HepG2 (cell line): ENCODE measurements at regions not wholly inside any gene's neighbourhood (a gene's known extent, or its start where the extent isn't known, plus 50 kb on each side); places are given as distances from the start of the nearest gene placed in this dataset.

Experiments used
- ATAC-seq: fragments of 200-7000 bp; cut with Tn5 transposase; 3 replicates; pipeline ENCODE4 v1.9.1; 2020; ENCODE audit warnings: mild to moderate bottlenecking, moderate library complexity
- BruUV-seq: library from RNA; stranded (reverse); fragments of 400-500 nt; replicated peaks from 2 replicates; lab custom pipeline; 2021; lab: Mats Ljungman, UMichigan
- CTCF ChIA-PET: fragments of 300-600 bp; formaldehyde crosslinking; extraction: SDS; loops from one replicate; lab custom pipeline; 2021; ENCODE audit warnings: low total read pairs, inconsistent platforms, low intra/inter-chr PET ratio; lab: Yijun Ruan, JAX
- POLR2A ChIA-PET: fragments of 350-600 bp; sonication (Branson Sonifier 250); formaldehyde crosslinking; loops from one replicate; lab custom pipeline; 2020; ENCODE audit warnings: antibody characterized with exemption, inconsistent platforms; lab: Yijun Ruan, JAX
- DNase-seq: peaks from one replicate; pipeline ENCODE4 v3.0.0-alpha.2; 2015; ENCODE audit warnings: low spot score
- FAIRE-seq: peaks from 3 replicates; lab custom pipeline; 2011; peaks lifted over from hg19 to GRCh38; lab: Jason Lieb, UNC
- H2AFZ ChIP-seq: one replicate; pipeline ENCODE4 v1.6.1; 2011; ENCODE audit warnings: low read length, inconsistent platforms
- H3K27ac ChIP-seq: fragments of 300-600 bp; 3 replicates; pipeline ENCODE4 v1.8.0; 2011; ENCODE audit warnings: mixed run types, mild to moderate bottlenecking, mixed read lengths, low read length, inconsistent platforms; ENCODE audit not compliant: insufficient read depth; ENCODE audit errors: extremely low read length
- H3K27me3 ChIP-seq, 2 experiments: fragments of 200-600 bp in 1 of 2; 2 replicates in 1 of 2; 3 replicates in 1 of 2; pipeline versions ENCODE4 v1.6.0 to v1.8.0; 2011; ENCODE audit warnings: low read length in 2 of 2, mild to moderate bottlenecking in 2 of 2, moderate library complexity in 2 of 2, inconsistent platforms in 1 of 2; ENCODE audit not compliant: insufficient read depth in 2 of 2, control insufficient read depth in 1 of 2
- H3K36me3 ChIP-seq, 2 experiments: fragments of 200-600 bp in 1 of 2; replicated peaks in 1 of 2; 2 replicates in 1 of 2; 3 replicates in 1 of 2; pipeline versions ENCODE4 v1.5.1 to v1.8.0; 2011; ENCODE audit warnings: low read length in 2 of 2, inconsistent platforms in 1 of 2; ENCODE audit not compliant: insufficient read depth in 2 of 2, control insufficient read depth in 1 of 2
- H3K4me1 ChIP-seq: 2 replicates; pipeline ENCODE4 v1.5.1; 2012; ENCODE audit warnings: low read length, inconsistent platforms; ENCODE audit not compliant: insufficient read depth
- H3K4me2 ChIP-seq: 2 replicates; pipeline ENCODE4 v1.6.0; 2011; ENCODE audit warnings: low read depth, low read length, inconsistent platforms
- H3K4me3 ChIP-seq, 3 experiments: fragments of 200-600 bp in 1 of 3; sonication (generic), shearing (Covaris generic) in 1 of 3; replicated peaks in 1 of 3; 2 replicates each; pipeline ENCODE4 v1.5.1; 2011 to 2016; ENCODE audit warnings: low read length in 3 of 3, inconsistent platforms in 2 of 3, low read depth in 2 of 3, mild to moderate bottlenecking in 2 of 3, control low read depth in 1 of 3, mixed read lengths in 1 of 3; ENCODE audit not compliant: insufficient read depth in 1 of 3
- H3K79me2 ChIP-seq: one replicate; pipeline ENCODE4 v1.6.1; 2011; ENCODE audit warnings: low read length, inconsistent platforms; ENCODE audit not compliant: insufficient read depth
- H3K9ac ChIP-seq: 2 replicates; pipeline ENCODE4 v1.6.0; 2011; ENCODE audit warnings: mild to moderate bottlenecking, low read depth, low read length, inconsistent platforms; ENCODE audit not compliant: insufficient read depth
- H3K9me3 ChIP-seq: 2 replicates; pipeline ENCODE4 v1.5.1; 2012; ENCODE audit warnings: mild to moderate bottlenecking, low read length
- H4K20me1 ChIP-seq: 2 replicates; pipeline ENCODE4 v1.6.0; 2011; ENCODE audit warnings: inconsistent platforms, mild to moderate bottlenecking, low read length, moderate library complexity; ENCODE audit not compliant: insufficient read depth
- ATF1 ChIP-seq: IDR thresholded peaks from 2 replicates; pipeline ENCODE4 v1.6.1; 2016; ENCODE audit warnings: mild to moderate bottlenecking, control low read depth
- BRCA1 ChIP-seq: sonication (generic); formaldehyde crosslinking; IDR thresholded peaks from 2 replicates; pipeline ENCODE4 v1.4.0; 2020; ENCODE audit warnings: missing genetic modification reagents
- CBFB ChIP-seq: sonication (generic); formaldehyde crosslinking; IDR thresholded peaks from 2 replicates; pipeline ENCODE4 v1.4.0; 2020; ENCODE audit warnings: missing genetic modification reagents
- GATAD1 ChIP-seq: IDR thresholded peaks from 2 replicates; pipeline ENCODE4 v1.6.1; 2016; ENCODE audit warnings: missing genetic modification reagents, missing compliant biosample characterization
- RCOR2 ChIP-seq: IDR thresholded peaks from 2 replicates; pipeline ENCODE4 v1.6.1; 2016; ENCODE audit warnings: missing biosample characterization, missing genetic modification reagents
- RXRA ChIP-seq: sonication (generic); formaldehyde crosslinking; IDR thresholded peaks from 2 replicates; pipeline ENCODE4 v1.5.1; 2020; ENCODE audit warnings: missing genetic modification reagents
- ZNF160 ChIP-seq: sonication (generic); formaldehyde crosslinking; IDR thresholded peaks from 2 replicates; pipeline ENCODE4 v1.8.0; 2022; ENCODE audit warnings: mild to moderate bottlenecking, inconsistent platforms, missing genetic modification reagents
- ZNF230 ChIP-seq: sonication (generic); formaldehyde crosslinking; IDR thresholded peaks from 2 replicates; pipeline ENCODE4 v1.4.0; 2020; ENCODE audit warnings: mild to moderate bottlenecking, missing genetic modification reagents
- ZNF431 ChIP-seq: sonication (generic); formaldehyde crosslinking; IDR thresholded peaks from 2 replicates; pipeline ENCODE4 v1.9.0; 2022; ENCODE audit warnings: missing genetic modification reagents, low read depth, mild to moderate bottlenecking, borderline replicate concordance
- ZNF615 ChIP-seq: sonication (generic); formaldehyde crosslinking; IDR thresholded peaks from 2 replicates; pipeline ENCODE4 v1.5.0; 2020; ENCODE audit warnings: mild to moderate bottlenecking, missing genetic modification reagents, borderline replicate concordance
- ZNF747 ChIP-seq: sonication (generic); formaldehyde crosslinking; IDR thresholded peaks from 2 replicates; pipeline ENCODE4 v1.8.1; 2023; ENCODE audit warnings: missing genetic modification reagents, mild to moderate bottlenecking, borderline replicate concordance
- WGBS: methylation state at CpG from one replicate; pipeline ENCODE4 v1.1.6; 2017; ENCODE audit warnings: low lambda C conversion rate; 5-methylcytosine and 5-hydroxymethylcytosine counted together
- in situ Hi-C: cut with HindIII; loops from 2 replicates; pipeline ENCODE4 v1.10.0; 2017; ENCODE audit warnings: low pct_unique_long_range_greater_than_20kb; ENCODE audit not compliant: extremely low pct_ligation_motif_present
- intact Hi-C: fragments of 100-400 bp; cut with micrococcal nuclease; formaldehyde crosslinking; loops from one replicate; pipeline ENCODE4 v1.10.0; 2022; ENCODE audit not compliant: unreplicated experiment
- TF ChIP-seq, protein P1 (sequence below): fragments of 450-650 bp; IDR thresholded peaks from 2 replicates; pipeline ENCODE4 v1.6.1; 2016
- TF ChIP-seq, protein P2 (sequence below): sonication (generic); formaldehyde crosslinking; IDR thresholded peaks from 2 replicates; pipeline ENCODE4 v1.8.1; 2022; ENCODE audit warnings: mild to moderate bottlenecking, missing genetic modification reagents
- TF ChIP-seq, protein P3 (sequence below), 2 experiments: sonication (generic) in 1 of 2; formaldehyde crosslinking in 1 of 2; IDR thresholded peaks; 2 replicates each; pipeline versions ENCODE4 v1.4.0 to v1.6.1; 2016 to 2020; ENCODE audit warnings: borderline replicate concordance in 1 of 2, low read depth in 1 of 2, mild to moderate bottlenecking in 1 of 2, missing genetic modification reagents in 1 of 2
- TF ChIP-seq, protein P4 (sequence below): fragments of 450-650 bp; IDR thresholded peaks from 2 replicates; pipeline ENCODE4 v1.6.1; 2017

DNA sequence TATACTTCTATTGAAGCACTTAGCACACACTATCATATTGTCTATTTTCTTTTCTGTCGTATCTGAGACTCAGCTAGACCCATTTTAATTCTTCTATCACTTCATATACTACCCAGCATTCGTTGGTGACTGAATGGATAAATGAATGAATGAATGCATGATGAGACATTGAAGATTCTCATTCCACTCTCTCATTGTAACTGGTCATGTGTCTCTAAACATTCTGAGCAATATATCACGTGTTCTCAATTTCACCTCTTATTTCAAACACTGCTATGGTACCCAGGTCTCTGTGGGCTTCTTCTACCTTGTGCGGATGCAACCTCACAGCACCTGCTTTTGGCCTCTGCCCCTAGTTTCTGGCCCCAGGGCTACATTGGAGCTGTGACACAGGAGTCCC lies 65.2 kb upstream of the USPL1 start (continued):
- TF ChIP-seq, protein P1, sequence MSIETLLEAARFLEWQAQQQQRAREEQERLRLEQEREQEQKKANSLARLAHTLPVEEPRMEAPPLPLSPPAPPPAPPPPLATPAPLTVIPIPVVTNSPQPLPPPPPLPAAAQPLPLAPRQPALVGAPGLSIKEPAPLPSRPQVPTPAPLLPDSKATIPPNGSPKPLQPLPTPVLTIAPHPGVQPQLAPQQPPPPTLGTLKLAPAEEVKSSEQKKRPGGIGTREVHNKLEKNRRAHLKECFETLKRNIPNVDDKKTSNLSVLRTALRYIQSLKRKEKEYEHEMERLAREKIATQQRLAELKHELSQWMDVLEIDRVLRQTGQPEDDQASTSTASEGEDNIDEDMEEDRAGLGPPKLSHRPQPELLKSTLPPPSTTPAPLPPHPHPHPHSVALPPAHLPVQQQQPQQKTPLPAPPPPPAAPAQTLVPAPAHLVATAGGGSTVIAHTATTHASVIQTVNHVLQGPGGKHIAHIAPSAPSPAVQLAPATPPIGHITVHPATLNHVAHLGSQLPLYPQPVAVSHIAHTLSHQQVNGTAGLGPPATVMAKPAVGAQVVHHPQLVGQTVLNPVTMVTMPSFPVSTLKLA, result peak; percentile 94

DNA sequence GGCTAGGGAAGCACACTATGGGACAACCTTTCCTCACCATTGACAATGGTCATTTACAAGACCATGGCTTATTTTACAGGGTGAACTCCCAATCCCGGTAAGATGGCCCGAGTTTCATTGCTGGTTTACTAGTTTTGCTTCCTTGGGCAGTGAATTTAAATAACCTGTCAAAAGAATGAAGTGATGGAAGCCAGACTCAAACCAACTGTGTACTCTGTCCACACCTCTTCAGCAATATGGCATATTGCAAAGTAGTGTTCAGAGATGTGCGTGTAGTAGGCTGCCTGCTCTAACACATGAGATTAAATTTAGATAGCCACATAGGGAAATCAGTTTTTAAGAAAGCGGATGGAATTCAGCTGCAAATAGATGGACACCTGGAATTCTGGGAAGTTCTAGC lies 58.4 kb upstream of the USPL1 start:
- DNase-seq (no peak), FAIRE-seq (no peak), ATAC-seq (no peak)
- ChIA-PET POLR2A (no interaction called here), CTCF (no interaction called here)
- Histone ChIP-seq H3K4me3 (no peak overlapping the region), H3K27me3 (no peaks in the 10 kb centered on the region; a peak in 1 of 5 replicates), H3K27ac (no peak overlapping the region), H2AFZ (no peak overlapping the region), H3K4me1 (no peaks in the 10 kb centered on the region), H3K9me3 (no peaks in the 10 kb centered on the region), H4K20me1 (no peaks in the 10 kb centered on the region), H3K36me3 (no peaks in the 10 kb centered on the region), H3K9ac (no peak overlapping the region), H3K4me2 (no peak overlapping the region), H3K79me2 (no peaks in the 10 kb centered on the region)
- intact Hi-C loops, result no loop called here
- in situ Hi-C loops, result no loop called here
- no TSS peak for BruUV-seq
- WGBS, result 44% methylated on average over 4 of the region's 4 CpGs
- TF ChIP-seq ZNF431 (CRISPR knock-in tag) (no peak), ZNF230 (CRISPR knock-in tag) (no peak), GATAD1 (CRISPR knock-in tag) (no peak), ATF1 (CRISPR knock-in tag) (no peak), CBFB (no peak), ZNF160 (CRISPR knock-in tag) (no peak), ZNF747 (CRISPR knock-in tag) (no peak), RCOR2 (CRISPR knock-in tag) (no peak), ZNF615 (no peak), RXRA (CRISPR knock-in tag) (no peak), BRCA1 (CRISPR knock-in tag) (no peak)
- TF ChIP-seq, protein P2, sequence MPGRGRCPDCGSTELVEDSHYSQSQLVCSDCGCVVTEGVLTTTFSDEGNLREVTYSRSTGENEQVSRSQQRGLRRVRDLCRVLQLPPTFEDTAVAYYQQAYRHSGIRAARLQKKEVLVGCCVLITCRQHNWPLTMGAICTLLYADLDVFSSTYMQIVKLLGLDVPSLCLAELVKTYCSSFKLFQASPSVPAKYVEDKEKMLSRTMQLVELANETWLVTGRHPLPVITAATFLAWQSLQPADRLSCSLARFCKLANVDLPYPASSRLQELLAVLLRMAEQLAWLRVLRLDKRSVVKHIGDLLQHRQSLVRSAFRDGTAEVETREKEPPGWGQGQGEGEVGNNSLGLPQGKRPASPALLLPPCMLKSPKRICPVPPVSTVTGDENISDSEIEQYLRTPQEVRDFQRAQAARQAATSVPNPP, result no peak
- TF ChIP-seq, protein P3, sequence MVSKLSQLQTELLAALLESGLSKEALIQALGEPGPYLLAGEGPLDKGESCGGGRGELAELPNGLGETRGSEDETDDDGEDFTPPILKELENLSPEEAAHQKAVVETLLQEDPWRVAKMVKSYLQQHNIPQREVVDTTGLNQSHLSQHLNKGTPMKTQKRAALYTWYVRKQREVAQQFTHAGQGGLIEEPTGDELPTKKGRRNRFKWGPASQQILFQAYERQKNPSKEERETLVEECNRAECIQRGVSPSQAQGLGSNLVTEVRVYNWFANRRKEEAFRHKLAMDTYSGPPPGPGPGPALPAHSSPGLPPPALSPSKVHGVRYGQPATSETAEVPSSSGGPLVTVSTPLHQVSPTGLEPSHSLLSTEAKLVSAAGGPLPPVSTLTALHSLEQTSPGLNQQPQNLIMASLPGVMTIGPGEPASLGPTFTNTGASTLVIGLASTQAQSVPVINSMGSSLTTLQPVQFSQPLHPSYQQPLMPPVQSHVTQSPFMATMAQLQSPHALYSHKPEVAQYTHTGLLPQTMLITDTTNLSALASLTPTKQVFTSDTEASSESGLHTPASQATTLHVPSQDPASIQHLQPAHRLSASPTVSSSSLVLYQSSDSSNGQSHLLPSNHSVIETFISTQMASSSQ (IDR thresholded peaks at IDR 0.05; ENCODE audit: low read depth), result no peak
- TF ChIP-seq, protein P3 (CRISPR knock-in tag; IDR thresholded peaks at IDR 0.05; ENCODE audit: borderline replicate concordance), result no peak
- TF ChIP-seq, protein P4, sequence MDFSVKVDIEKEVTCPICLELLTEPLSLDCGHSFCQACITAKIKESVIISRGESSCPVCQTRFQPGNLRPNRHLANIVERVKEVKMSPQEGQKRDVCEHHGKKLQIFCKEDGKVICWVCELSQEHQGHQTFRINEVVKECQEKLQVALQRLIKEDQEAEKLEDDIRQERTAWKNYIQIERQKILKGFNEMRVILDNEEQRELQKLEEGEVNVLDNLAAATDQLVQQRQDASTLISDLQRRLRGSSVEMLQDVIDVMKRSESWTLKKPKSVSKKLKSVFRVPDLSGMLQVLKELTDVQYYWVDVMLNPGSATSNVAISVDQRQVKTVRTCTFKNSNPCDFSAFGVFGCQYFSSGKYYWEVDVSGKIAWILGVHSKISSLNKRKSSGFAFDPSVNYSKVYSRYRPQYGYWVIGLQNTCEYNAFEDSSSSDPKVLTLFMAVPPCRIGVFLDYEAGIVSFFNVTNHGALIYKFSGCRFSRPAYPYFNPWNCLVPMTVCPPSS, result no peak
